PC-9 (cell line): ENCODE measurements at regions not wholly inside any gene's neighbourhood (a gene's known extent, or its start where the extent isn't known, plus 50 kb on each side); places are given as distances from the start of the nearest gene placed in this dataset.

ENCODE experiments used
- BruUV-seq: library from RNA; stranded (reverse); fragments of 400-500 nt; replicated peaks from 2 replicates; lab custom pipeline; 2021; lab: Mats Ljungman, UMichigan
- CTCF ChIA-PET: fragments of 300-600 bp; sonication (Branson Sonifier 250); formaldehyde crosslinking; loops from one replicate; lab custom pipeline; 2022; ENCODE audit warnings: antibody characterized with exemption; lab: Charles Lee
- POLR2A ChIA-PET: fragments of 300-600 bp; sonication (Branson Sonifier 250); formaldehyde crosslinking; loops from one replicate; lab custom pipeline; 2022; ENCODE audit warnings: antibody characterized with exemption; ENCODE audit not compliant: unreplicated experiment; lab: Charles Lee
- DNase-seq, 2 experiments: peaks; one replicate each; pipeline versions ENCODE4 v3.0.0 to v3.0.0-alpha.2; 2015 to 2022; ENCODE audit warnings: mixed read lengths in 1 of 2
- H2AFZ ChIP-seq: fragments of 200-600 bp; sonication (generic); 2 replicates; pipeline ENCODE4 v1.8.1; 2017; ENCODE audit warnings: antibody characterized with exemption
- H3F3A ChIP-seq: fragments of 200-600 bp; sonication (generic); 2 replicates; pipeline ENCODE4 v1.8.1; 2017; ENCODE audit warnings: antibody characterized with exemption, mild to moderate bottlenecking, low read depth; ENCODE audit not compliant: insufficient read depth
- H3K27ac ChIP-seq: fragments of 200-600 bp; sonication (generic); 2 replicates; pipeline ENCODE4 v1.6.1; 2016; ENCODE audit warnings: mixed run types
- H3K27me3 ChIP-seq: fragments of 200-600 bp; sonication (generic); 2 replicates; pipeline ENCODE4 v1.6.1; 2016; ENCODE audit warnings: low read depth, mixed run types; ENCODE audit not compliant: insufficient read depth
- H3K36me3 ChIP-seq: fragments of 200-600 bp; sonication (generic); 2 replicates; pipeline ENCODE4 v1.6.1; 2016; ENCODE audit warnings: low read depth, mixed run types
- H3K4me1 ChIP-seq: fragments of 200-600 bp; sonication (generic); replicated peaks from 2 replicates; pipeline ENCODE4 v1.6.1; 2016; ENCODE audit warnings: mixed run types; ENCODE audit not compliant: insufficient read depth
- H3K4me2 ChIP-seq: fragments of 200-600 bp; sonication (generic); 2 replicates; pipeline ENCODE4 v1.6.1; 2017; ENCODE audit warnings: mixed run types
- H3K4me3 ChIP-seq: fragments of 200-600 bp; sonication (generic); 2 replicates; pipeline ENCODE4 v1.6.1; 2016; ENCODE audit warnings: mixed run types
- H3K79me2 ChIP-seq: fragments of 200-600 bp; sonication (generic); 2 replicates; pipeline ENCODE4 v1.6.1; 2017; ENCODE audit warnings: low read depth, mixed run types
- H3K9me2 ChIP-seq: fragments of 200-600 bp; sonication (generic); 2 replicates; pipeline ENCODE4 v1.8.1; 2017; ENCODE audit warnings: mild to moderate bottlenecking; ENCODE audit not compliant: insufficient read depth
- H3K9me3 ChIP-seq: fragments of 200-600 bp; sonication (generic); 2 replicates; pipeline ENCODE4 v1.8.1; 2016; ENCODE audit warnings: low read depth; ENCODE audit not compliant: insufficient read depth
- H4K20me1 ChIP-seq: fragments of 200-600 bp; sonication (generic); 2 replicates; pipeline ENCODE4 v1.8.1; 2017; ENCODE audit not compliant: insufficient read depth
- EZH2 ChIP-seq: fragments of 200-600 bp; sonication (generic); IDR thresholded peaks from 2 replicates; pipeline ENCODE4 v1.8.0; 2017; ENCODE audit warnings: antibody characterized with exemption, low read depth
- intact Hi-C: fragments of 100-400 bp; cut with micrococcal nuclease; formaldehyde crosslinking; loops from one replicate; pipeline ENCODE4 v1.10.0; 2022; ENCODE audit not compliant: unreplicated experiment
- TF ChIP-seq, protein P1 (sequence below): fragments of 200-600 bp; sonication (generic); conservative IDR thresholded peaks from 2 replicates; pipeline ENCODE4 v1.6.1; 2017; ENCODE audit warnings: mixed run types, antibody characterized with exemption, mild to moderate bottlenecking, moderate library complexity

DNA sequence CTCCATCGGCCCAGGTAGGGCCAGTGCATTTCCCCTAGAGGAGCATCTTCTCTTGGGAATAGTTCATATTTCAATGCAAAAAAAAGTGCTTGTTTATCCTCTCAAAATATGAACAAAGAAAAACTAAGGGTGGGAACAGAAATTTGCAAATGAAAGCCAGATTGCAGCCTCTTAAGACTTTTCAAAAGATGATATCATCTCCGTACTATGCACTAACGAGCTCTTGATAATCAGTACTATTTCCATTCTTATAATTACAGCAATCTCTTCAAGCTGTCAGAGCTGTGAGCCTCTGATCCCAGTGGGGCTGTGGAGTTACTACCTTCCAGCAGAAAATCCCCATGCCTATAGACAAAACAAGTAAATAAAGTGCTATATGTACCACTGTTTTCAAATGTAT lies 77.1 kb downstream of the SOD2 start:
- no peaks in the 10 kb centered on the region for H3K36me3 ChIP-seq
- no peaks in the 10 kb centered on the region for H4K20me1 ChIP-seq
- H3K4me1 ChIP-seq = no peaks in the 10 kb centered on the region
- no peaks in the 10 kb centered on the region for H3K9me2 ChIP-seq
- no peak overlapping the region for H3K27ac ChIP-seq
- CTCF ChIA-PET = no interaction called here
- no TSS peak for BruUV-seq
- TF ChIP-seq, protein P1, sequence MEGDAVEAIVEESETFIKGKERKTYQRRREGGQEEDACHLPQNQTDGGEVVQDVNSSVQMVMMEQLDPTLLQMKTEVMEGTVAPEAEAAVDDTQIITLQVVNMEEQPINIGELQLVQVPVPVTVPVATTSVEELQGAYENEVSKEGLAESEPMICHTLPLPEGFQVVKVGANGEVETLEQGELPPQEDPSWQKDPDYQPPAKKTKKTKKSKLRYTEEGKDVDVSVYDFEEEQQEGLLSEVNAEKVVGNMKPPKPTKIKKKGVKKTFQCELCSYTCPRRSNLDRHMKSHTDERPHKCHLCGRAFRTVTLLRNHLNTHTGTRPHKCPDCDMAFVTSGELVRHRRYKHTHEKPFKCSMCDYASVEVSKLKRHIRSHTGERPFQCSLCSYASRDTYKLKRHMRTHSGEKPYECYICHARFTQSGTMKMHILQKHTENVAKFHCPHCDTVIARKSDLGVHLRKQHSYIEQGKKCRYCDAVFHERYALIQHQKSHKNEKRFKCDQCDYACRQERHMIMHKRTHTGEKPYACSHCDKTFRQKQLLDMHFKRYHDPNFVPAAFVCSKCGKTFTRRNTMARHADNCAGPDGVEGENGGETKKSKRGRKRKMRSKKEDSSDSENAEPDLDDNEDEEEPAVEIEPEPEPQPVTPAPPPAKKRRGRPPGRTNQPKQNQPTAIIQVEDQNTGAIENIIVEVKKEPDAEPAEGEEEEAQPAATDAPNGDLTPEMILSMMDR = no peak
- no peak for TF ChIP-seq EZH2
- H3K27me3 ChIP-seq = peaks cover 43% of the 10 kb centered on the region
- intact Hi-C loops = no loop called here
- DNase-seq = no peak
- H3K79me2 ChIP-seq = no peaks in the 10 kb centered on the region
- POLR2A ChIA-PET = no interaction called here
- H3F3A ChIP-seq = no peaks in the 10 kb centered on the region
- H2AFZ ChIP-seq = no peak overlapping the region
- H3K4me3 ChIP-seq = no peak overlapping the region
- H3K4me2 ChIP-seq = no peak overlapping the region
- H3K9me3 ChIP-seq = no peaks in the 10 kb centered on the region

DNA sequence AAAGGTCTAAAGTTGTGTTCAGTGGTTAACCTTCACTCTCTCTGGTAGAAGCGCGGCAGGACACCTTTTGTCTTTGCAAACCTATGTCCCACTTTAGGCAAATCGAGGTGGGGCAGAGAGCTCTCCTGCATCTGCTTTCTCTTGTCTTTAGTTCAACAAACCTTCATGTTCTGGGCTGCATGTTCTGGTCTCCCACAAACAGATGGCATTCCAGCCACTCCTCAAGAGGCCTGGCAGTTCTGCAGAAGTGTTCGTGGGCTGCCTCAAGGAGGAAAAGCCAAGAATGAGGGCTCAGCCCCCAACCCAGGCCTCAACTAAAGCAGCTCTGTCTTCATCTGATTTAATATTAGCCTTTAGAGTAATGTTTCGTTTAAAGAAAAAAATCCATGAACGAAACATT lies 82.2 kb downstream of the SOD2 start:
- no peaks in the 10 kb centered on the region for H3K4me1 ChIP-seq
- POLR2A ChIA-PET = no interaction called here
- H2AFZ ChIP-seq = no peak overlapping the region

DNA sequence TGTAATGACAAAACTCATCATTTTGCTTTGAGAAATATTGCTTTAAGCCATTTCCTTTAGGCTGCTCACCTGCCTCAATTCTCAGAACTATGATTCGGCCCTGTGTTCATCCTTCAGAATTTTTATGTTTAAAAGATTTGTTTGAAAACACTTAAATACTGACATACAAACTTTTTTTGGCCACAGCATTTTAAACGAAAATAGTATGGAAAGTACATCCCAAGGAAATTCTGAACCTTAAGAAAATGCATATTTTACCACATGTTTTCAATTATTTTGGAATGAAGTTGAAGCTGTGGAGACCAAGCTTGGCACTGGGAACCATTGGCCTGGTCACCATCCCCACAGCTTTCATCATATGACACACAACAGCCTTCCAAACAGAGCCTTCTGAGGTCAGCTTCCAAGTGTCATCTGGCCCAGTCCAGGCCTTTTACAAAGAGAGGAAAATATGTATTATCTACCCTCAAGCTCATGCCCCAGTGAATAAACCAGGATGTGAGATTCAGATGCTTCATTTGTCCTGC lies 83.3 kb downstream of the SOD2 start:
- Histone ChIP-seq H3K4me3 (no peak overlapping the region), H3K79me2 (no peaks in the 10 kb centered on the region), H4K20me1 (no peaks in the 10 kb centered on the region), H3K27me3 (peaks cover 23% of the 10 kb centered on the region; the same call in 1 of the 2 replicates), H3F3A (no peaks in the 10 kb centered on the region), H3K9me3 (no peaks in the 10 kb centered on the region), H2AFZ (no peak overlapping the region), H3K27ac (no peak overlapping the region), H3K9me2 (no peaks in the 10 kb centered on the region), H3K36me3 (no peaks in the 10 kb centered on the region), H3K4me1 (no peaks in the 10 kb centered on the region), H3K4me2 (no peak overlapping the region)
- POLR2A ChIA-PET = no interaction called here
- no TSS peak for BruUV-seq
- no peak for TF ChIP-seq EZH2
- TF ChIP-seq, protein P1 = no peak
- DNase-seq = no peak
- intact Hi-C loops = no loop called here
- CTCF ChIA-PET = no interaction called here

More for the DNA sequence above, 82.2 kb downstream of the SOD2 start:
- H4K20me1 ChIP-seq = no peaks in the 10 kb centered on the region
- H3K36me3 ChIP-seq = no peaks in the 10 kb centered on the region
- no peak overlapping the region for H3K27ac ChIP-seq
- H3K4me2 ChIP-seq = no peak overlapping the region
- BruUV-seq = no TSS peak
- DNase-seq = no peak
- intact Hi-C loops = no loop called here
- H3K9me2 ChIP-seq = no peaks in the 10 kb centered on the region
- H3K9me3 ChIP-seq = no peaks in the 10 kb centered on the region
- no peaks in the 10 kb centered on the region for H3K79me2 ChIP-seq
- no peaks in the 10 kb centered on the region for H3F3A ChIP-seq
- H3K27me3 ChIP-seq = peaks cover 25% of the 10 kb centered on the region; the same call in 1 of the 2 replicates
- CTCF ChIA-PET = no interaction called here
- H3K4me3 ChIP-seq = no peak overlapping the region
- TF ChIP-seq, protein P1 = no peak
- no peak for TF ChIP-seq EZH2
